Right kidney (tissue), 1 donor: ENCODE measurements at regions not wholly inside any gene's neighbourhood (a gene's known extent, or its start where the extent isn't known, plus 50 kb on each side); places are given as distances from the start of the nearest gene placed in this dataset.

Experiments used
- DNase-seq: peaks from one replicate; pipeline ENCODE4 v3.0.0-alpha.2; 2016

DNA sequence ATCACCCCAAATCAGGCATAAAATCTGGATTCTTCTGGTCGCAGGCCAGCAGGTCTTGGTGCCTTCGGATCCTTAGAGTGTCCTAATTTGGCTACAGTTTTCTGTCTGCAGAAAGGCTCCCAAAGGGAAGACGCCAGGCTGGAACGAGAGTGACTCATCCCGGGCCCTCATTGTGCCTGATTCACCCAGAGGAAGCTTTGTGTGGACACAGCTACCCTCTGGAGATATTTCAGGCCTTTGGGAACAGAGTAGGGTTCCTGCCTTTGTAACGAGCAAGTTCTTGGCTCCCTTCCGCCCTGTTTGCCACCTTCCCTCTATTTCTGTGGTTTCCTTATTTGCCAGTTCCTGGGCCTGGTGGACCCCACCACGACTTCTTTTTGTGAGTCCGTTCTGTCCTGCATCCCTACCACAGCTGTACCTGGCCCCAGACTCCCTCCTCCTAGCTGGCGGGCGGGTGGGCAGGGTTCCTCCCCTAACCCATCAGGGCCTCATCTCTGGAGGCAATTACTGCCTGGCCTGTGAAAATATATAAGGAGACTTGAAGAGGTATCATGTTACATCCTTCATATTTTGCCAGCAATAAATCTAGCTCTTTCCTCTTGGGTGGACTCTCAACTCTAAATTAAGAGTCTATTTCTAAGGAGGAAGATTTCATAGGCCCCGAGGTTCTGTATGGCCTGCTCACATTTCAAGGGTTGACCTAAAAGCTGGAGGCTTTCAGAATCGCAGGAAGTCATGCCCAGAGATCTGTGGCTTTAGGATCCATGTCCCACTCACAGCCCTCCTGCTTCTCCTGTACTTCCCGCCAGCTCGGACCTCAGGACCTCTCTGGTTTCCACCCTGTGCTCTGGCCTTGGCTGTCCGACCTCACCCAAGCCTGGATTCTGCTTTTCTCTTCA lies 219.2 kb upstream of the ZNF32 start:
- peak; percentile 51 for DNase-seq

- DNase-seq: no peak
Measured at GRCh38 chr10:43867113-43867512, 218.4 kb upstream of the ZNF32 start.

DNA sequence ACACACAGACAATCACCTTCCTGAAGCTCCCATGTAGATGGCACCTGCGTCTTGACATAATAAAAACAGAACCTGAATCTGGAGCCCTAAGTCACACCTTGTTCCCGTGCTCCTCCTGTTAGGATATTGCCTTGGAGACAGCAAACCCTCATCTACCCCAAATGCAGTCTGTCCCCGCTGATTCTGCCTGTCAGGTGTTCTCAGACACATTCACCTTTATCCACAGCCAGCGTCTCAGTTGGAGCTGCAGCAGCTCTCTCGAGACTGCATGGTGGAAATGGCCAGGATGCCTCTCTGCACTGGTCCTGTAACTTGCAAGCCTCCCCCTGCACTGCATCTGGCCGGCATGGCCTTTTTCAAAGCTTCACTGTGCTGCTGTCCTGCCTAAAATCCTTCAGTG lies 218.0 kb upstream of the ZNF32 start:
- DNase-seq: no peak

DNA sequence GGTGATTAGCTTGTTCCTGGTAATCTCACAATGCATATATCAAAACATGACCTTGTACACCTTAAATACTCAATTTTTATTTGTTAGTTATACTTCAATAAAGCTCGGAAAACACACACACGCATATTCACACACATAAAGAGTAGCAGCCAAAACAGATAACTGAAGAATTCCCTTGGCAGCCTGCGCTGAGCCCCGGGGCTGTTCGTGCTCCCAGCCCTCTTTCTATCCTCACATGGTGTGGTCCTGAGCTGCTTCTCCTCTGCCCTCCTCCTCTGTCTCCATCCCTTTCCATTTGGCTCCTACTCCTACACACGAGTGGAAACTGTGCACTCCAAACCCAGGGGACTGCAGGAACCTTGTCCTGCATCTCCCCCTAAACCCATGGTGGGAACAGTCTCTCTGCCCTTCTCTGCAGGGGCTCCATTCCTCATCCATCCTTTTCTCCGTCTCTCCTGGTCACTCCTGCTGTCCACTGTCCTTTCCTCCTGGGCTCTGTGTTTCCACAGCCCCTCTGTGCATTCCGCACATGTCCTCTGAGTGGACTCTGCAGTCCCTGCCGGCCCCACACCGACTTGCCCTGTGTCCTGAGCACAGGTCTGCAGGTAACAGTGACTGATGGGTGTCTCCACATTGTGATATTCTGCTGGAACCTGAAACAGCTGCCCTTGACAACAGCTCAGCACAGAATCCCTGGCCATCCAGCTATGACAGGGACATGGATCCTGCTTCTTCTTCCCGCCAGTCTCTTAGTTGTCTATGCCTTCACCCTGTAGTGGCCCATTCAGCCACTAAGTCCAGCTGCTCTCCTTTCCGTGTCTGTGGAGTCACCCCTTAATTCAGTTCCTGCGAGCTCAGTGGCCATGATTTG lies 216.8 kb upstream of the ZNF32 start:
- no peak for DNase-seq

DNA sequence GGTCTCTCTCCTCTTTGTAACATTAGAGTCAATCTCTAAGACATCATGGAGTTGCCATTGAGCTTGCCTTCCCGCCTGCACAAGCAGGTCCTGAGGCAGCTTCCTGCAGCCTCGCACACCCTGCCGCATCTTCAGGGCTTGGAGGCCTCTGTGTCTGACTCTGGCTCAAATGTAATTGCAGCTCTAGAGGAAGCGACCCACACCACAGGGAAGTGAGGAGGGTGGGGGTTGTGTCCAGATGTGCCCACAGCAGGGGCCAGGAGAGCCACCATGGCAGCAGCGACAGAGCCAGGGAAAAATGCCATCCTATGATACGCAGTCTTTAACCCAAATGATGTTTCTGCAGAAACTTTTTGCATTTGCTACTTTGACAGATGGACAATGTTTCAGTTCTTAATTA lies 216.0 kb upstream of the ZNF32 start:
- no peak for DNase-seq

GRCh38 chr10:43863859-43864591 lies 215.3 kb upstream of the ZNF32 start:
- DNase-seq: no peak

DNA sequence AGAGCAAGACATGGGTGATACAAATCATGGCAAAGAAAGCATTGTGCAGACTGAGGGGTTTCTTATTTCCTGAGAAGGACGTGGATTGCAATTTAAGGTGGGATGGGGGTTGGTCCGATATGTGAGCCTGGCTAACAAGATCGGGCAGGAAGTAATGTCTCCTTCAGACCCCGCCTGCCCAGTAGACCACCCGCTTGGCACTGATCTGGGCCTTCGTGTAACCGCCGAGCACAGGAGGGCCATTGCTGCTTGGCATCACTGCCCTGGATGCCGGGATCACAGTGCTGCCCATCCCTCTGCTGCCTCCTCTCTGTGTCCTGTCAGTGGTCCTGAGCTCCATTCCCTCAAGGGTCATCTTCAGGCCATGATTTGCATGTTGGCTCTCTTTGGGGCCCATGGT lies 214.6 kb upstream of the ZNF32 start:
- no peak for DNase-seq

GRCh38 chr10:43862756-43863155 lies 214.1 kb upstream of the ZNF32 start:
- peak; percentile 23 for DNase-seq

DNA sequence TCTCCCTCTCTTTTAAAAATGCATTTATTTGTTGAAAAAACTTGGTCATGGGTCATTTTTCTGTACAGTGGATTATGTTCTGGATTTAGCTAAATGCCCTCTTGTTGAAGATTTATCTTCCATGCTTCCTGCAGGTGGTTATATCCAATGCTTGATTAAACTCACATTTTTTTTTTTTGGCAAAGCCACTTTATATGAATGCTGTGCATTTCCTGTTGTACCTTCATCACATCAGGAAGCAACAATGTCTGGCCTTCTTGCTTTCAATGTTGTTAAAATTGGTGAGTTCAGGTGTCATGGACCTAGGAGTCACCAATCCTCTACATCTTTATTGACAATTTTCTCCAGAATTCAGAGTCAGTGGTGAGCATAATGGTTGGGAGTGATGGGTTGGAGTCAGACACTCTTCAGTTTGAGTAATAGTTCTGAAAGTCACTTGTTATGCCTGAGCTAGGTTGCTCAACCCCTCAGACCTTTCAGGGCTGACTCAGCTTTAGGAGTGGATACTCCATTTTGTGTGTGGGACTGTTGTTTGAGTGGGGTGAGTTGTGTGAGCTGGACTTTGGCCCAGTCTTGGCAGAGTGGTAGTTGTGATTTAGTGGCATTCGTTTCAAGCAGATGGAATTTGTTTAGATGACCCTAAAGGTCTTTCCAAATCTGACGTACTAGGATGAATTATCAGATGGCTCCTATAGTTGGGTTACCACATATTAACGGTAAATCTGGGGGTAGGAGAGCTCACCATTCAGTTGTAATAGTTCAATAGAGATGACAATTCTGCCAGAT lies 213.5 kb upstream of the ZNF32 start:
- DNase-seq: no peak

DNA sequence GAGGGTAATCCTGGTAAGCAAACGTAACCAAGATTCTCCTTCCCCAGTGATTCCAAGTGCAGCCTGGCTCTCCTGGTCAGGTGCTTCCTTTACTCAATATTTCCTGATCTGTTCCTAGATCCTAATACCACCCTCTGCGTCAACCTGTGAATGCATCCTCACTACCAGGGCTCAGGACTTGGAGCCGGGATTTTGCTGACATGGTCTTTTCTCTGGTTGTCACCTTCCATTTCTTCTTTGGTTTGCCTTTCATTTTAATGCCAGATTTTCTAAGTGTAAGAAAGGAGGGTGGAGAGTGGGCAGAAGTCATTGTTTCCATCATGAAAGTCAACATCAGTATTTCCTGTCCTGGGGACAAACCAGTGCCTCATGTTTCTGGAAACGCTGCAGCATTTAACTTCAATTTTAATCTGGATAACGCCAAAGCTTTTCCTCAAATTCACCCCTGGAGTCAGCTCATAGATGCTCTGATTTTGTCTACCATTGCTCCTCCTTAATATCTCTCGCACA lies 210.4 kb upstream of the ZNF32 start:
- DNase-seq: no peak

DNA sequence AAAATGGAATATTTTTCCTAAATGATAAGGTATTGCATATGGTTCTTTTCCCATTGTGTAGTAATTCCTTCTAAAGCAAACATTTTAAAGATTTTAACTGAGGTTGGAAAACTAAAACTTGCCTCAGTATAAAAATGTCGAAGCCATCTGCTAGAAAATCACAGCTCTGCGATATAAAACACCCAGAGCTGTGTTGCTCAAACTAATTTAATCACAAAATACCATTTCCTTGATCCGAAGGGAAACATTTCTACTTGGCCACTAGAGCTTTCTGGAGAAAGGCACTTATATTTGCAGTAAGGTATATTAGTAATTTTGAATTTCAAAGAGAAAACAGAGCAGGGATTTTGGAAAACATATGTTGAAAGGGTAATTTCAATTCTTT lies 209.2 kb upstream of the ZNF32 start:
- DNase-seq: no peak

DNA sequence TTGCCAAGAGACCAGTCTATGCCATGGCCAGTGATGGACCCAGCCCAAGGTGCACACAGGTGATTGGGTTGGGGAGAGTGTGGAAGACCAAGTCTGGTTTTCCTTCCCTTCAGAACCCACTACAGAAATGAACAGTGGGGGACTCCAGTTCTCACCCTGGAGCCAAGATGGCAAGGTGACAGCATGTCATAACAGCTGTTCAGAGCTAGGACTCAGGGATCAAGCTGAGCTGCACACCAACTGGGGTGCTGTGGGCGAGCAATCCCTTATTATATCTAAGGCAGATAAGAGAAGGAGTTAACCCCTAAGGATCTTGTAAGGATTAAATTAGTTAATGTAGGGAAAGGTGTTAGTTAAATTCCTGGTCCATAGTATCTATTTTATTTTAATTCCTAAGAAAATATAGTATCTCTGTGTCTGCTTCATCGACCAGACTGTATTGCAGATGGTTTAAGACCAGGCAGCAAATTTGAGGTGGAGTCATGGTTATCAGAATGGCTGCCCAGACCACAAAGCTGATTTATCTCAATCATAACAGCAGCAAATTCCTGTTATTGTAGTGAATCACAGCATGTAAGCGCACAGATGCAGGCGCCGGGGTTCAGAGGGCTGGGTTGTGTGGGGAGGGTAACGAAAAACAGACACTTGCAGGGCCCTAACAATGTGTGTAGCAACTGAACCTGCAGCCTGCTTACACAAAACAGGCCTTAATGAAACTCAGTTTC lies 208.7 kb upstream of the ZNF32 start:
- no peak for DNase-seq

DNA sequence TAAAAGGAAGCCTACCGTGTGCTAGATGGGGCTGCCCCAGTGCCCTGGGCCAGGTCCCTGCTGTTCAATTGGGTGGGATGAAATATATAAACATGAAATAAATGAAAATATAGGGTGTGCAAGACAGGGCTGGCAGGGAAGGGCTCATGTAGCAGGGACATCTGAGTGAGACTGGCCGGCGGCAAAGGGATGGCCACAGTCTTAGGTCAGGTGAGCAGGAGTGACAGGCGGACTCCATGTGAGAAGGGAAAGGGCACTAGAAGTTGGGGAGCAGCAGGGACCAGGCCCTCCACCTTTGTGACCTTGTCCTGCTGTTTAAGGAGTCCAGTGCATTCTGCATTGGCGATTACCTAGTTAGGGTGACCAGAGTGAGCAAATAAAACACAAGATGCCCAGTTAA lies 207.6 kb upstream of the ZNF32 start:
- DNase-seq: no peak

- no peak for DNase-seq
Measured at GRCh38 chr10:43855667-43856210, 207.1 kb upstream of the ZNF32 start.

- DNase-seq: no peak
Measured at GRCh38 chr10:43854007-43854406, 205.3 kb upstream of the ZNF32 start.

DNA sequence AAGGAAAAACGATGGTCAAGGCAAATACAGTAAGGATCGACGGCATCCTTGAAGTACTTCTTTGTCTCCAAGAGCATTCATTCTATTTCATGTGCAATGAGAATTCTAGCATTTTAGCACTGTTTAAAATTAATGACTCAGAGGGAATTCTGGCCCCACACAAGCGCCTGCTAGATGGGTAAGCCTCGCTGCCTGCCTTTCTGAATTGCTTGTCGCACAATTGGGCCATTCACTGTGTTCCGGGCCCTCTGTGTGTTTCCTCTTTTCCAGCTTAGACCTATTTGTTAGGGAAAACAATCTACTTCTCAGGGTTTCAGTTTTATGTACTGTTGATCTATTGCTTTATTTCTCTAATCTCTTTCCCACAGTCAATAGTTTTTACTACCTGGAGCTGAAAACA lies 204.7 kb upstream of the ZNF32 start:
- DNase-seq: no peak

- no peak for DNase-seq
Measured at GRCh38 chr10:43852644-43853214, 204.0 kb upstream of the ZNF32 start.

GRCh38 chr10:43852149-43852548 lies 203.5 kb upstream of the ZNF32 start:
- DNase-seq: no peak

- DNase-seq: no peak
Measured at GRCh38 chr10:43851030-43851429, 202.3 kb upstream of the ZNF32 start.

DNA sequence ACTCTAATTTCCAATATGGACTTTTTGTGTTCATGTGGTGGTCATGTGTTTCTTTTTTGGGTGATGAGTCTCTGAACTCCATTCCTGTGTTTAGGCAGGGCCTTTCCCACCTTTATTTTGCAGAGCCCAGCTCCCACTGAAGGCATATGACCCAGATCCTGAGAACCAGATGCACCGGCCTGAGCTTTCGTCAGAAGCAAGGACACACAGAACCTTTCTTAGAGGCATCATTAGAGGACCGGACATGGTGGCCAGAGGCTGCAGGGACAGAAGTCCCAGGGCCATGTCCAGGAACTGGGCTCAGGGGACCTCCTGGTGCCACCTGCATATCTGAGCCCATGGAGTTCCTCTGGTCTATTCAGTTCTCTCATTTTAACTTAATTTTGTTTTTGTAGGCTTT lies 200.9 kb upstream of the ZNF32 start:
- no peak for DNase-seq
